Sigmoid colon (tissue), 4 donors: ENCODE measurements at regions not wholly inside any gene's neighbourhood (a gene's known extent, or its start where the extent isn't known, plus 50 kb on each side); places are given as distances from the start of the nearest gene placed in this dataset.

ENCODE experiments used
- CTCF ChIP-seq, 4 experiments: fragments of 450-650 bp in 3 of 4; fragments of 200-600 bp in 1 of 4; IDR thresholded peaks; one replicate each; pipeline ENCODE4 v1.5.1; 2016 to 2019; ENCODE audit warnings: antibody characterized with exemption in 4 of 4, mild to moderate bottlenecking in 3 of 4, moderate library complexity in 2 of 4
- EP300 ChIP-seq, 4 donors: sonication (generic); formaldehyde crosslinking; IDR thresholded peaks; one replicate each; pipeline ENCODE4 v1.6.1; 2017; ENCODE audit warnings: antibody characterized with exemption in 4 of 4
- POLR2AphosphoS5 ChIP-seq, 4 donors: sonication (generic); formaldehyde crosslinking; IDR thresholded peaks; one replicate each; pipeline ENCODE4 v1.6.1; 2017; ENCODE audit warnings: antibody characterized with exemption in 4 of 4

- TF ChIP-seq POLR2AphosphoS5 (IDR thresholded peaks at IDR 0.05) (no peak), CTCF (IDR thresholded peaks at IDR 0.05) (no peak), EP300 (IDR thresholded peaks at IDR 0.05) (no peak)
Observed at GRCh38 chr16:8374586-8375231, 215.6 kb downstream of the TMEM114 start.
